HG03460 (cell line): ENCODE measurements at regions not wholly inside any gene's neighbourhood (a gene's known extent, or its start where the extent isn't known, plus 50 kb on each side); places are given as distances from the start of the nearest gene placed in this dataset.
"Not testable (repeated sequence)": the region's sequence is repeated elsewhere in the genome, so short reads cannot be mapped to it uniquely, and the experiment has no call there.

Experiments used
- ATAC-seq: cut with Tn5 transposase; IDR thresholded peaks from one replicate; pipeline ENCODE4 v1.9.1; 2021; ENCODE audit not compliant: unreplicated experiment

DNA sequence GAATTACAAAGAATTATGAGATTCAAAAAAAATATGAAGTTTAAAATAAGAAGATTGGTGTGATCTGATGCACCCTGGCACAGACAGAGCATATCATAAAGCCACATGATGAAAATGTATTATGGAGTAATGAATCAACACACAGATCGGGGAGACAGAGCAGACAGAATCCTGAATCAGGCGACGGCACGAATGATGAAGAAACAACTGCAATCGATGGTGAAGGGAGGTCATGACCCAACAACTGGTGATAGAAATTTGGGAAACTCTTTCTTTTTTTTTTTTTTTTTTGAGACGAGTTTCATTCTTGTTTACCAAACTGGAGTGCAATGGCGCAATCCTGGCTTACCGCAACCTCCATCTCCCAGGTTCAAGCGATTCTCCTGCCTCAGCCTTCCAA, 1054.0 kb downstream of the TYW1 start:
- ATAC-seq: no peak

GRCh38 chr7:68058014-68058413, 1061.4 kb downstream of the TYW1 start:
- ATAC-seq: no peak

DNA sequence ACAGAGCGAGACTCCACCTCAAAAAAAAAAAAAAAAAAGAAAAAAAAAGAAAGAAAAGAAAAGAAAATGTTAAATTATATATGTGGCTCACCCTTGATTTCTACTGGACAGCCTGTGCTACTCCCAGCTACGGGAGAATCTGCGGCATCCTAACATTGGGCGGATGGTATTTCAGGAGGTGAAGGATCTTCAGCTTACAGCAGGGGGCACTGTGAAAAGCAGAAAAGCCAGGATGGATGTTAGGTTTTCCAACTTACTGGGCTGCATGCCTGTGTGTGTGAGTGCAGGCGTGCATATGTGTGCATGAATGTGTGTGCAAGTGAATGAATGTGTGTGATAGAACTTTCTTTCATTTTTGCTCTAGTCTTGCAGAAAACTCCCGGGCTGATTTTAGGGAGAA, 1066.5 kb downstream of the TYW1 start:
- no peak for ATAC-seq

DNA sequence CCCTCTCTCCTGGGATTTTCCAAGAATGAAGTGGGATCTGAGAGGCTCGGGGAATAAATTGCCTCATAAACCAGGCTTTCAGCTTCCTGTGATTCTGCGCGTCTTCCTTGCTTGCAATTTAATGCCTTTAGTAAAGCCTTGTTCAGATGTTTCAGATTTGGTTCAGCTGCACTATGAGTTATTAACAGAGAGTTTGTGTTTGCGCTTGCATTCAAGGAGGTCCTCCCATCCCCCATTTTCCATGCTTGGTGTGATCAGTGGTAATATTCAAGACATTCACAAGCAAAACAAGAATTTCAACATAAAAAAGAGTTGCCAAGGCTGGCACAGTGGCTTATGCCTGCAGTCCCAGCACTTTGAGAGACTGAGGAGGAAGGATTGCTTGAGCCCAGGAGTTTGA, 1068.9 kb downstream of the TYW1 start:
- ATAC-seq: no peak

- no peak for ATAC-seq
These were observed 1071.2 kb downstream of the TYW1 start for GRCh38 chr7:68067845-68068244.

GRCh38 chr7:68070992-68071391, 1074.4 kb downstream of the TYW1 start:
- ATAC-seq: no peak

- ATAC-seq: no peak
These were observed 1077.1 kb downstream of the TYW1 start for GRCh38 chr7:68073701-68074100.

DNA sequence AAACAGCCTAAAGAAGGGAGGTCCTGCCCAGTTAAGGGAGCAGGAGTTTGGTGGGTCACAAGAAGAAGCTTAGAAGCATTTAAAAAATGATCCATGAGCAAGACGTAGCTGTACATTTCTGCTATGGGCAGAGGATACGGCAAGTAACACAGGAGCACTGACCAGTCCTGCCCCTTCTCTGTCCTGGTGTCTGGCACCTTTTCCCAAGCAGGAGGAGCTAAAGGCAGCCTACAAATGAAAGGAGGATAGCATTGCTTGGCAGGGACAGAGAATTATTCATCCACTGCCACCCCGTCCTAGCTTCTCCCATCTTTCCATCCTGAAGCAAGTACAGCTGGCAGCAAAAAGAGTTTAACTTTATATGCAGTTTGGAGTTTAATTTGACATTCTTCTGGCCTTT, 1077.6 kb downstream of the TYW1 start:
- ATAC-seq: no peak

DNA sequence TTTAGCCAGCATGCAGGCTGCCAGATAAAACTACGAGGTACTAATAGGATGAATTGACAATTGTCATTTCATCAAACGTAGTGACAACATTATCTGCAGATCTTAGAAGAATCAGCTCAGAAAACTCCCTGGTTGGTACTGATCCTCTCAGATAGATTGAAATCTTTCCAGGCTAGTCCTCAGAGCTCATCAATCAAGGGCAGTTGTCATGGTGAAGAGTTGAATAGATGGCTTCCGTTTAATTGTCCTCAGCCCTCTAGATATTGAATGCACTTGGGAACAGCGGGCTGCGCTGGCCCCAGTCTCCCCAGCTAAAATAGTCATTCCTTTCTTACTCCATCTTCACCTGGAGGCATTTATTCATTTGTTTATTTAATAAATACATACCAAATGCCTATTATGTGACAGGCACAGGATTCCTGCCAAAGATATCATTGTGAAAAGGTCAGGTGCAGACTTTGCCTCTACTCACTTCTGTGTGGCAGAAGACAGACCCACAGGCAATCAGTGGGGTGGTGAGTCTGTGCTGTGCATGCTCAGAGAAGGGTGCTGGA, 1081.6 kb downstream of the TYW1 start:
- no peak for ATAC-seq

DNA sequence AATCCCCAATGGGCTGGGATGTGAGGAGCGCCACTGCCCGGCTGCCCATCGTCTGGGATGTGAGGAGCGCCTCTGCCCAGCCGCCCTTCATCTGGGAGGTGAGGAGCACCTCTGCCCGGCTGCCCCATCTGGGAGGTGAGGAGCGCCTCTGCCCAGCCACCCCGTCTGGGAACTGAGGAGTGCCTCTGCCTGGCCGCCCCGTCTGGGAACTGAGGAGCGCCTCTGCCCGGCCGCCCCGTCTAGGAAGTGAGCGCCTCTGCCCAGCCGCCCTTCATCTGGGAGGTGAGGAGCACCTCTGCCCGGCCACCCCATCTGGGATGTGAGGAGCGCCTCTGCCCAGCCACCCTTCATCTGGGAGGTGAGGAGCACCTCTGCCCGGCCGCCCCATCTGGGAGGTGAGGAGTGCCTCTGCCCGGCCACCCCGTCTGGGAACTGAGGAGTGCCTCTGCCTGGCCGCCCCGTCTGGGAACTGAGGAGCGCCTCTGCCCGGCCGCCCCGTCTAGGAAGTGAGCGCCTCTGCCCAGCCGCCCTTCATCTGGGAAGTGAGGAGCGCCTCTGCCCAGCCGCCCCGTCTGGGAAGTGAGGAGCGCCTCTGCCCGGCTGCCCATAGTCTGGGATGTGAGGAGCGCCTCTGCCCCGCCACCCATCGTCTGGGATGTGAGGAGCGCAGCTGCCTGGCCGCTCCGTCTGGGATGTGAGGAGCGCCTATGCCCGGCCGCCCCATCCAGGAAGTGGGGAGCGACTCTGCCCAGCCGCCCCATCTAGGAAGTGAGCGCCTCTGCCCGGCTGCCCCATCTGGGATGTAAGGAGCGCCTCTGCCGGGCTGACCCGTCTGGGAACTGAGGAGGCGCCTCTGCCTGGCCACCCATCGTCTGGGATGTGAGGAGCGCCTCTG, 1085.7 kb downstream of the TYW1 start:
- not testable (repeated sequence) for ATAC-seq

- not testable (repeated sequence) for ATAC-seq
These were observed 1086.5 kb downstream of the TYW1 start for GRCh38 chr7:68082961-68083657.

DNA sequence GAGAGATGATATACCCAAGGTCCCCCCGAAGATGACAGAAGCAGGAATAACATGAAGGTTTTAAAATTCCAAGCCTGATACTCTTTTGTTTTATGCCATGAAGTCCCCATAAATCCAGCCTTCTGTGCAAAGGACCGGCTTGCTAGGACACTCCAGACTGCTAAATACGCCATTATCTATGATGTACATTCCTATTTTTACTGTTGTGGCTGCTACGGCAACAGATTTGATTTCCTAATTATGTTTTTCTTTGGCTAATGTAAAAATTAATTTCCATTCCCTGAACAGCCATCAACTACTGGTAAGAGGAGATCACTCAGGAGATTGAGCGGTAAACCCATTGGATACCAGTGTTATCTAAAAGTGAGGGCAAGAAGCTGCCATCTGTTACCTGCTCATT, 1090.8 kb downstream of the TYW1 start:
- no peak for ATAC-seq

DNA sequence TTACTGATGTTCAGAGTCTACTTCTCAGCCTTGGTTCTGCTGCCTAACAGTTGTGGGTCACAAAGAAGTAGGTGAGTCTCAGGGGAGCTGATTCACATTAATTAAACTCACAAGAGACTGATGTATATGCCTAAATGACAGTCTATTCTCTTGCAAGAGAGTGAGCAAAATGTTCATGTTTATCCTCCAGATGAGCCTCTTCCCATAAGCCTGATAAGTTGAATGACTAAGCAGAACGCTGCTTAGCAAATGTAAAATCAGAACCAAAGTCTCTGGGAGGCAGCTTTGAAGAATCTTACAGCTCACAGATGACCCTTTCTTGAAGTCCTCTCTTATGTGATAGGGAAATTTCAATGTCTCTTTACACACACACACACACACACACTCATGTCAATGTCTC, 1092.2 kb downstream of the TYW1 start:
- no peak for ATAC-seq

DNA sequence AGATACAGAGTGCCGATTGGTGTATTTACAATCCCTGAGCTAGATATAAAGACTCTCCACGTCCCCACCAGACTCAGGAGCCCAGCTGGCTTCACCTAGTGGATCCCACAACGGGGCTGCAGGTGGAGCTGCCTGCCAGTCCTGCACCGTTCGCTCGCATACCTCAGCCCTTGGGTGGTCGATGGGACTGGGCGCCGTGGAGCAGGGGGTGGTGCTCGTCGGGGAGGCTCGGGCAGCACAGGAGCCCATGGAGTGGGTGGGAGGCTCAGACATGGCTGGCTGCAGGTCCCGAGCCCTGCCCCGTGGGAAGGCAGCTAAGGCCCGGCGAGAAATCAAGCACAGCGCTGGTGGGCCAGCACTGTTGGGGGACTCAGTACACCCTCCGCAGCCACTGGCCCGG, 1093.6 kb downstream of the TYW1 start:
- not testable (repeated sequence) for ATAC-seq

DNA sequence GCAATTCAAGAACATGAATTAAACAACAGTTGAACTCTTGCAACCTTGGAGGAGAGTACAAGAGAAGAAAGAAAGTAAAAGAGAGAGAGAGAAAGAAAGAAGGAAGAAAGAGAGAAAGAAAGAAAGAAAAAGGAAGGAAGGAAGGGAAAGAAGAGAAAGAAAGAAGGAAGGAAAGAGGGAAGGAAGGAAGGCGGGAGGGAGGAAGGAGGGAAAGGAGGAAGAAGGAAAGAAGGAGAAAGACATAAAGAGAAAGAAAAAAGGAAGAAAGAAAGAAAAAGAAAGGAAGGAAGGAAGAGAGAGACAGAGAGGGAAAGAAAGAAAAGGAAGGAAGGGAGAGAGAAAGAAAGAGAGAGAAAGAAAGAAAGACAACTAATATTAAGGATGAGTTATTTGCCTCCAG, 1106.7 kb downstream of the TYW1 start:
- ATAC-seq: no peak

DNA sequence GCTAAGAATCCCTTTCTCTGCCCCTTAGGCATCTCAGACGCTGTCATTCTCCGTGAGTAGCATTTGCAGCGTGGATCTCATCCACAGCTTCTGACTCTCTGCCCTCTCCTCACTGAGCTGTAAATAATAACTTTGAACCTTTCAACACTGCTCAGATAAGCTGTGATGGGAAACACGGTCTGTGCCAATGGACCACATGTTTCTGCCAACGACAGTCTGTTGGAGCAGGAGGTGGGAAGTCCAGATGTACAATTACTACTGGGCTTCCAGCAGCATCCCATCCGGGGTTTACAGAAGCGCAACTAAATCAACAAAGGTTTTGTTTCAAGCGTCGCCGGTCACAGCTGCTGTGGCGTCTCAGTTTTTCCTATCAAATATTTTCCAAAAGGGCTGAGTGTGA, 1110.6 kb downstream of the TYW1 start:
- no peak for ATAC-seq

- ATAC-seq: no peak
These were observed 1111.3 kb downstream of the TYW1 start for GRCh38 chr7:68107968-68108367.

- no peak for ATAC-seq
These were observed 1112.7 kb downstream of the TYW1 start for GRCh38 chr7:68109299-68109698.

DNA sequence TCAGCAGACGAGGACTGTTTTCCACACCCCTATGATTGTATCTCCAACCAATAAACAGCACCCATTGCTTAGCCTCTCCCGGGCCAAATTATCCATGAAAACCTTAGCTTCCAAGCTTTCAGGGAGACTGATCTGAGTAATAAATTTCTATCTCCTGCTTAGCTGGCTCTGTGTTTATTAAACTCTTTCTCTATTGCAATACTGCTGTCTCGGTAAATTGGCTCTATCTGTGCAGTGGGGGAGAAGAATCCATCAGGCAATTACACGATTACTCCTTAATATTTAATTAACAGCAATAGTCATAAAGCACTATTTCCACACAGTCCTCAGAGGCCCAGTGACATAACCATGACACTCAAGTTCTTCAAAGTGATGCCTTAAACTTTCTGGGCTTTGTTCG, 1122.8 kb downstream of the TYW1 start:
- no peak for ATAC-seq

DNA sequence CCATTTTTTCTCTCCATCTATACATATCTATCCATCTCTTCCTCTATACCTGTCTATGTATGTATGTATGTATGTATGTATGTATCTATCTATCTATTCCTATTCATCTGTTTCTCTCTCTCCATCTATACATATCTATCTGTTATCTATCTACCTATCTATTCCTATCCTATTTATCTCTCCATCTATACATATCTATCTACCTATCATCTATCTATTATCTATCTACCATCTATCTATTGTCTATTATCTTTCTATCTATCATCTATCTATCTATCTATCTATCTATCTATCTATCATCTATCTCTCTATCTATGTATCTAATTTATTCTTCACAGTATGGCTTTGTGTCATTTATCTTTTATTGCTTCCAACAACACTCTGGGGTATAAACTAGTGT, 1124.4 kb downstream of the TYW1 start:
- no peak for ATAC-seq

DNA sequence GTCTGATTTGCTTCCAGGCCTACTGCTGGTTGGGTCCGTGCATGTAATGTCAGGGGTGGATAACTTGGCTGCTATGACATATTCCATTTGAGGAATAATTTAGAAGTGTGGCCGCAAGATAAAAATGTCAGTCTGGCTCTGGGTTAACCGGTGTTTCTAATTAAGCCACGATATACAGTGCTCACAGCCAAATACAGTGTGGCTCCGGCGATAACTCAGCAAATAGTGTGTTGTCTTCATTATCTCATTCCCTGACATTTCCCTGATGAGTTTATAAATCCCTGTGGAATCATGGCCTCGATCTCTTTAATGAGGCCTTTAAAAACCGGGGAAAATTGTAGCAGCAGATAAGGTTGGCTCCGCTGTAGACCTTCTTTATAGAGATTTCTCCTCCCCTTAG, 1125.0 kb downstream of the TYW1 start:
- ATAC-seq: no peak

GRCh38 chr7:68122801-68123200, 1126.2 kb downstream of the TYW1 start:
- ATAC-seq: no peak
